ENCODE measurements at regions not wholly inside any gene's neighbourhood (a gene's known extent, or its start where the extent isn't known, plus 50 kb on each side); places are given as distances from the start of the nearest gene placed in this dataset.

- TF ChIP-seq EP300 (IDR thresholded peaks at IDR 0.05; ENCODE audit: low read depth): no peak
- TF ChIP-seq, protein P1, sequence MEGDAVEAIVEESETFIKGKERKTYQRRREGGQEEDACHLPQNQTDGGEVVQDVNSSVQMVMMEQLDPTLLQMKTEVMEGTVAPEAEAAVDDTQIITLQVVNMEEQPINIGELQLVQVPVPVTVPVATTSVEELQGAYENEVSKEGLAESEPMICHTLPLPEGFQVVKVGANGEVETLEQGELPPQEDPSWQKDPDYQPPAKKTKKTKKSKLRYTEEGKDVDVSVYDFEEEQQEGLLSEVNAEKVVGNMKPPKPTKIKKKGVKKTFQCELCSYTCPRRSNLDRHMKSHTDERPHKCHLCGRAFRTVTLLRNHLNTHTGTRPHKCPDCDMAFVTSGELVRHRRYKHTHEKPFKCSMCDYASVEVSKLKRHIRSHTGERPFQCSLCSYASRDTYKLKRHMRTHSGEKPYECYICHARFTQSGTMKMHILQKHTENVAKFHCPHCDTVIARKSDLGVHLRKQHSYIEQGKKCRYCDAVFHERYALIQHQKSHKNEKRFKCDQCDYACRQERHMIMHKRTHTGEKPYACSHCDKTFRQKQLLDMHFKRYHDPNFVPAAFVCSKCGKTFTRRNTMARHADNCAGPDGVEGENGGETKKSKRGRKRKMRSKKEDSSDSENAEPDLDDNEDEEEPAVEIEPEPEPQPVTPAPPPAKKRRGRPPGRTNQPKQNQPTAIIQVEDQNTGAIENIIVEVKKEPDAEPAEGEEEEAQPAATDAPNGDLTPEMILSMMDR (IDR thresholded peaks at IDR 0.05): no peak
These were observed 163.2 kb downstream of the TMEM167A start for GRCh38 chr5:82913971-82914370.

Data from transverse colon (tissue), 3 donors.